Fibroblast of lung (primary cell): ENCODE measurements at regions not wholly inside any gene's neighbourhood (a gene's known extent, or its start where the extent isn't known, plus 50 kb on each side); places are given as distances from the start of the nearest gene placed in this dataset.

ENCODE experiments used
- DNase-seq, 2 donors: peaks; one replicate each; pipeline versions ENCODE4 v3.0.0 to v3.0.0-alpha.2; 2010; ENCODE audit warnings: low read depth in 2 of 2
- H2AFZ ChIP-seq: 2 replicates; pipeline ENCODE4 v1.5.1; 2012; ENCODE audit warnings: low read length, control low read depth, inconsistent platforms
- H3K27ac ChIP-seq: 2 replicates; pipeline ENCODE4 v1.5.1; 2011; ENCODE audit warnings: low read length, control low read depth; ENCODE audit not compliant: insufficient read depth
- H3K27me3 ChIP-seq: 2 replicates; pipeline ENCODE4 v1.5.1; 2011; ENCODE audit warnings: mild to moderate bottlenecking, low read length; ENCODE audit not compliant: control insufficient read depth, insufficient read depth
- H3K36me3 ChIP-seq: 2 replicates; pipeline ENCODE4 v1.5.1; 2011; ENCODE audit warnings: low read length; ENCODE audit not compliant: control insufficient read depth, insufficient read depth
- H3K4me1 ChIP-seq: 2 replicates; pipeline ENCODE4 v1.5.1; 2011; ENCODE audit warnings: low read length; ENCODE audit not compliant: control insufficient read depth, insufficient read depth; ENCODE audit errors: extremely low read depth
- H3K4me2 ChIP-seq: 2 replicates; pipeline ENCODE4 v1.5.1; 2011; ENCODE audit warnings: low read length, control low read depth; ENCODE audit not compliant: insufficient read depth; ENCODE audit errors: extremely low read depth
- H3K4me3 ChIP-seq, 4 experiments: fragments of 200-600 bp in 1 of 4; sonication (generic) in 1 of 4; replicated peaks in 1 of 4; 2 replicates each; pipeline ENCODE4 v1.5.1; 2011 to 2016; ENCODE audit warnings: low read length in 4 of 4, low read depth in 3 of 4, mild to moderate bottlenecking in 3 of 4, control low read depth in 2 of 4, inconsistent platforms in 1 of 4, mixed read lengths in 1 of 4; ENCODE audit not compliant: insufficient read depth in 1 of 4; ENCODE audit errors: control extremely low read depth in 1 of 4
- H3K79me2 ChIP-seq: 2 replicates; pipeline ENCODE4 v1.5.1; 2012; ENCODE audit warnings: mild to moderate bottlenecking, low read length, inconsistent platforms; ENCODE audit not compliant: control insufficient read depth, insufficient read depth
- H3K9ac ChIP-seq: 2 replicates; pipeline ENCODE4 v1.5.1; 2011; ENCODE audit warnings: mild to moderate bottlenecking, low read length, control low read depth; ENCODE audit not compliant: insufficient read depth
- H3K9me3 ChIP-seq: 2 replicates; pipeline ENCODE4 v1.5.1; 2012; ENCODE audit warnings: low read depth, low read length; ENCODE audit not compliant: control insufficient read depth, insufficient read depth
- H4K20me1 ChIP-seq: 2 replicates; pipeline ENCODE4 v1.5.1; 2011; ENCODE audit warnings: low read length; ENCODE audit not compliant: control insufficient read depth, insufficient read depth; ENCODE audit errors: extremely low read depth
- CTCF ChIP-seq, 2 donors: IDR thresholded peaks in 1 of 2; conservative IDR thresholded peaks in 1 of 2; 1 replicate in 1 of 2; 2 replicates in 1 of 2; pipeline ENCODE4 v1.5.1; 2011 to 2012; ENCODE audit warnings: low read length in 2 of 2, control low read depth in 1 of 2, inconsistent platforms in 1 of 2, low read depth in 1 of 2, mild to moderate bottlenecking in 1 of 2
- EZH2 ChIP-seq: IDR thresholded peaks from 2 replicates; pipeline ENCODE4 v1.5.1; 2012; ENCODE audit warnings: low read length, control low read depth, mild to moderate bottlenecking; ENCODE audit errors: missing control alignments

DNA sequence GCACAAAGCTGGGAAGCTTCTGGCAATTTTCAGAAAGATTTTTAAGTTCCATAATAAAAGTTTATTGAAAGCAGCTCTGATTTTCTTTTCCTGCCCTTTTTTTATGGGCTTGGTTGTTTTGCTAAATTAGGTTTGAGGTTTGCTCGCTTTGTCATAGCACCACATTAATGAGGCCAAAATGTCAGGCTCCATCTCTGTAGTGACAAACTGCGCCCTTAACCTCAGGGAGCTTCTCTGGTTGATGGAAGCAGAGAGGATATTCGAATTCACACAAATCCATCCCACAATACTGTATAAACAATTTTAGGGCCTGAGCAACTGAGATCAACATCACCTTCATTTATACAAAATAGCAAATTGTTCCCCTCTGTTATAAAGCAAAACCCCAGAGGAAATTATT lies 342.6 kb upstream of the TMPO start:
- Histone ChIP-seq H3K9me3 (no peaks in the 10 kb centered on the region), H3K36me3 (no peaks in the 10 kb centered on the region), H2AFZ (no peak overlapping the region), H3K9ac (no peak overlapping the region), H3K4me2 (no peak overlapping the region), H3K4me3 (no peak overlapping the region), H3K27me3 (no peaks in the 10 kb centered on the region), H3K27ac (no peak overlapping the region), H3K4me1 (no peaks in the 10 kb centered on the region), H4K20me1 (no peaks in the 10 kb centered on the region), H3K79me2 (no peaks in the 10 kb centered on the region)
- no peak for DNase-seq
- TF ChIP-seq EZH2 (no peak), CTCF (conservative IDR thresholded peaks at IDR 0.05 in 1 of 2, IDR thresholded peaks at IDR 0.05 in 1 of 2; ENCODE audit: low read depth in 1 of 2, low read length in 2 of 2) (no peak)

DNA sequence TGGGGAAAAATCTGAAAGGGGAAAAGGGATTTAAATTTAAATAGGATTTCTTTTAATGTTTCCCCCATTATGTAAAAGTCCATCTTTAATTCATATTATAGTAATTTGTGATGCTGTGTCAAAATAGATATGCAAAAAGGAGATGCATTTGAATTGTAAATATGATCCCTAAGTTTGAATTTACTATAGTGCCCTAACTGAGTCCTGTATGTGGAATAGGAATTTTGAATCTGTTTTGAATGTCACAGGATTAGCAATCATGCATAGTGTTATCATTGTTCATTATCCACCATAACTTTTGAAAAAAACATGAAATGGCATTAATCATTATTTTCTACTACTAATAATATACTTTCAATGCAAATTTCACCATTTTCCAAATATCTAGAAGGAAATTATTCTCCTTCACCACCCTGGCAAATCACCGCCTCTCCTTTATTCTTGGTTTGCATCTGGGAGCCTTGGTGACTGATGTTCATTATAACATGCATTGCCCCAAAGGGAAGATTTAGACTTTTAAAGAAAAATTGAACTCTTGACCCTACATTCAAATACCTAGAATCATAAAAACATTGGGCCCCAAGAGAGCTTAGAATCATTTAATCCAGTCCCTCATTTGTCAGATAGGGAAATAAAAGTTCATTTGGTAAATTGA lies 341.5 kb upstream of the TMPO start:
- H3K36me3 ChIP-seq: no peaks in the 10 kb centered on the region
- H3K27me3 ChIP-seq: no peaks in the 10 kb centered on the region
- no peak overlapping the region for H3K4me3 ChIP-seq
- no peaks in the 10 kb centered on the region for H3K4me1 ChIP-seq
- no peak overlapping the region for H3K27ac ChIP-seq
- DNase-seq: no peak
- no peak for TF ChIP-seq CTCF (conservative IDR thresholded peaks at IDR 0.05 in 1 of 2, IDR thresholded peaks at IDR 0.05 in 1 of 2; ENCODE audit: low read depth in 1 of 2, low read length in 2 of 2)
- H3K9me3 ChIP-seq: no peaks in the 10 kb centered on the region
- no peaks in the 10 kb centered on the region for H3K79me2 ChIP-seq
- no peak overlapping the region for H2AFZ ChIP-seq
- H4K20me1 ChIP-seq: no peaks in the 10 kb centered on the region
- H3K9ac ChIP-seq: no peak overlapping the region
- H3K4me2 ChIP-seq: no peak overlapping the region

DNA sequence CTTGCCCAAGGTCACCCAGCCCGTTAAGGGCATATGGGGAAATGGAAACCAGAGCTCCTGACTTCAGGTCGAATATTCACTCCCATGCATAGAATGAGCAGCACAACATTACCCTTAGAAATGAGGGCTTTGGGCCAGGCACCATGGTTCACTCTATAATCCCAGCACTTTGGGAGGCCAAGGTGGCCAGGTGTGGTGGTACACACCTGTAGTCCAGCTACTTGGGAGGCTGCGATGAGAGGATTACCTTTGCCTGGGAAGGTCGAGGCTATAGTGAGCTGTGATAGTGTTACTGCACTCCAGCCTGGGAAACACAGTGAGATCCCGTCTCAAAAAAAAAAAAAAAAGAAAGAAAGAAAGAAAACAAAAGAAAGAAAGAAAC lies 341.0 kb upstream of the TMPO start:
- Histone ChIP-seq H3K9ac (no peak overlapping the region), H3K4me2 (no peak overlapping the region), H3K36me3 (no peaks in the 10 kb centered on the region), H3K4me1 (no peaks in the 10 kb centered on the region), H2AFZ (no peak overlapping the region), H4K20me1 (no peaks in the 10 kb centered on the region), H3K27me3 (no peaks in the 10 kb centered on the region), H3K4me3 (no peak overlapping the region), H3K79me2 (no peaks in the 10 kb centered on the region), H3K9me3 (no peaks in the 10 kb centered on the region), H3K27ac (no peak overlapping the region)
- no peak for DNase-seq
- no peak for TF ChIP-seq CTCF (conservative IDR thresholded peaks at IDR 0.05 in 1 of 2, IDR thresholded peaks at IDR 0.05 in 1 of 2; ENCODE audit: low read depth in 1 of 2, low read length in 2 of 2)
- TF ChIP-seq EZH2: no peak
